ENCODE measurements at regions not wholly inside any gene's neighbourhood (a gene's known extent, or its start where the extent isn't known, plus 50 kb on each side); places are given as distances from the start of the nearest gene placed in this dataset.

- TF ChIP-seq CTCF (conservative IDR thresholded peaks at IDR 0.05; ENCODE audit: low read depth, low read length) (no peak), EZH2 (IDR thresholded peaks at IDR 0.05; ENCODE audit: low read length, unreplicated experiment) (no peak)
Observed at GRCh38 chr12:29858270-29858786, 74.6 kb upstream of the TMTC1 start.
